IPS-15b (cell line): ENCODE measurements at regions not wholly inside any gene's neighbourhood (a gene's known extent, or its start where the extent isn't known, plus 50 kb on each side); places are given as distances from the start of the nearest gene placed in this dataset.

ENCODE experiments used
- H3K27me3 ChIP-seq: one replicate; pipeline ENCODE4 v1.6.1; 2013; ENCODE audit warnings: low read length; ENCODE audit not compliant: control insufficient read depth, insufficient read depth
- H3K36me3 ChIP-seq: one replicate; pipeline ENCODE4 v1.6.1; 2013; ENCODE audit warnings: low read length; ENCODE audit not compliant: control insufficient read depth, insufficient read depth
- H3K4me1 ChIP-seq: one replicate; pipeline ENCODE4 v1.6.1; 2013; ENCODE audit warnings: mild to moderate bottlenecking, low read length; ENCODE audit not compliant: control insufficient read depth, insufficient read depth
- H3K4me3 ChIP-seq: one replicate; pipeline ENCODE4 v1.5.1; 2013; ENCODE audit warnings: low read depth, low read length
- H3K9ac ChIP-seq: one replicate; pipeline ENCODE4 v1.6.1; 2013; ENCODE audit warnings: low read depth, mild to moderate bottlenecking, low read length
- H3K9me3 ChIP-seq: one replicate; pipeline ENCODE4 v1.6.1; 2013; ENCODE audit warnings: mild to moderate bottlenecking, low read length; ENCODE audit not compliant: control insufficient read depth, insufficient read depth

DNA sequence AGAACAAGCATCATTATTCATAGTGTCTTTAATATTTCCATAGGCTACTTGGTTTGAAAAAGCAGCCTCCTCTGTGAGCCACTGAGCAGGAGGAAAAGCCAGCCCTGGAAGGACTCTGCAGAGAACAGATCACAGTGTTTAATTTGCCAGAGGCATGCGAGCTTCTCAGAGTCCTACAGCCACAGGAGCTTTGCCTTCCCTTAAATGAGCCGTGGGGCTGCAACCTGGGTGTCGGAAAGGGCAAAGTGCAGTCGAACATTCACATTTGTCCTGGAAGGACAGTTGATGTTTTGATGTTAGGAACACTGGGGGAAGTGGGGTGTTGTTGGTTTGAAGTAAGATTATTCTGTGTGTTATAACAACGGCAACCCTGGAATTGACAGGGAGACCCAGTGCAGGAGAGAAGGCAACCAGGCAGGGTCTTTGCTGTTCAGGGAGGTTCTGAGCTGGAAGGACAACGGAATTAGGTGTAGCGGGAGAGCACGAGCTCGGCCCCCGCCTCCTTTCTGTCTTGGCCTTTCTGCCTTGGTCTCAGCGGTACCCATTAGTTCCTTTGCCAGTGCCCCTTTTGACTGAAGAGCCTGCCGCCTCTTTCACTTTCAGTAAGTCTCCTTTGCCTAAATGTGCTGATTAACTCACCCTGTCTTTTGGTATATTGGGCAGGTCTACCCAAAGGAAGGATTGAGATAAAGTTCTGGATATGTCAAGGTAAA, 192.3 kb upstream of the PITRM1 start:
- Histone ChIP-seq H3K27me3 (no peaks in the 10 kb centered on the region), H3K4me1 (no peaks in the 10 kb centered on the region), H3K4me3 (no peak overlapping the region), H3K9ac (no peak overlapping the region), H3K9me3 (peaks cover 10% of the 10 kb centered on the region), H3K36me3 (no peaks in the 10 kb centered on the region)

DNA sequence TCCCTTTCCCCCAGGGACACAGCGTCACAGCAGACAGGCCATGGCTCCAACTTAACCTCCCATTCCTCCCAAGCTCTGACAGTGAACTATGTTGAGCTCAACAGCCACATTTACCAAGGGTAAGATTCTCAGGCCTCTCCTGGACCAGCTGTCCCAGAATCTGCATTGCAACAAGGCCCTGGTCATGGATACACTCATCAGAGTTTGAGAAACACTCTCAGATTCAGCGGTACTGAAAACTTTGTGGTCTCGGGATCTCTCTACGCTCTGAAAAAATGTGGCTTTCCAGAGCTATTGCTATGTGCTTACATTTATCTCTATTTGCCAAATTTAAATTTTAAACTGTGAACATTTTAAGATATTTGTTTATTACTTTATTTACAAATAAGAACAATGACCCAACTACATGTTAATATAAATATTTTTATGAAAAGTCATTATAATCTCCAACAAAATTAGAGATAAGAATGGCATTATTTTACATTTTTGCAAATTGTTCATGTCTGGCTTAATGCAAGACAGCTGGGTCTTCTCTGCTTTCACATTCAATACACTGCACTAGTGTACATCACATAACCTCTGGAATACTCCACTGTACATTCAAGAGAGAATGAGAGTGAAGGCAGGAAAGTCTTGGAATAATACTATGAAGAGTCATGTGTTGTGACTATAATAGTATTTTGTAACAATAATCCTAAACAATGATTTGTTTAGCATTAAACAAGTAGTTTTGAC, 190.9 kb upstream of the PITRM1 start:
- no peaks in the 10 kb centered on the region for H3K36me3 ChIP-seq
- no peaks in the 10 kb centered on the region for H3K4me1 ChIP-seq
- no peaks in the 10 kb centered on the region for H3K27me3 ChIP-seq
- no peak overlapping the region for H3K4me3 ChIP-seq
- H3K9ac ChIP-seq, result no peak overlapping the region
- peaks cover 10% of the 10 kb centered on the region for H3K9me3 ChIP-seq

DNA sequence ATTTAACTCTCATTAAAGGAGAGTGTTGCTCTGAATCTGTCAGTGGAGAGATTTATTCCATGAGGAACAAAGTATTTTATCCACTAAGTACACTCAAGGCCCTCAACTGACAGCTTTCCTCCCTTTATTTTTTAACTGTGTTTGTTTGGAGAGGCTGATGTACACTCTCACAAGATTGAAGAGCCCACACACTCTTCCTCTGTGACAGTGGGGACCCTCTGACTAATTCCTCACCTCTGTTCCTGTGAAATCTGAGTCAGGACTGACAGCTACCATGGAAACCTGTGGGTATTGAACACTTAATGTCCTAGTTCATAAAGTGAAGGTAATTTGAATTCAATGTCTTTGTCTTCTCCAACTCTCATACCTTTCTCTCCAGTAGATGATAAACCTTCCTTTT, 189.8 kb upstream of the PITRM1 start:
- Histone ChIP-seq H3K9ac (no peak overlapping the region), H3K36me3 (no peaks in the 10 kb centered on the region), H3K27me3 (no peaks in the 10 kb centered on the region), H3K4me3 (no peak overlapping the region), H3K9me3 (peaks cover 10% of the 10 kb centered on the region), H3K4me1 (no peaks in the 10 kb centered on the region)

DNA sequence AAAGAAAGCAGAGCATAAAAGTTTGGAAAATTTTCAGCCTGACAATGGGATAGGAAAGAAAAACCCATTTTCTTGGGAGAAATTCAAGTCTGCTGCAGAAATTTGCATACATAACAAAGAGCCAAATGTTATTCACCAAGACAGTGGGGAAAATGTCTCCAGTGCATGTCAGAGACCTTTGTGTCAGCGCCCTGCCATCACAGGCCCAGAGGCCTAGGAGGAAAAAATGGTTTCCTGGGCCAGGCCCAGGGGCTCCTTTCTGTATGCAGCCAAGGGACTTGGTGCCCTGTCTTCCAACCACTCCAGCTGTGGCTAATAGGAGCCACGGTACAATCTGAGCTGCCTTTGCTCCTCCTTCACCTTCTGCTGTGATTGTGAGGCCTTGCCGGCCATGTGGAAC, 189.1 kb upstream of the PITRM1 start:
- Histone ChIP-seq H3K9ac (no peak overlapping the region), H3K4me1 (no peaks in the 10 kb centered on the region), H3K4me3 (no peak overlapping the region), H3K9me3 (peaks cover 10% of the 10 kb centered on the region), H3K36me3 (no peaks in the 10 kb centered on the region), H3K27me3 (no peaks in the 10 kb centered on the region)

DNA sequence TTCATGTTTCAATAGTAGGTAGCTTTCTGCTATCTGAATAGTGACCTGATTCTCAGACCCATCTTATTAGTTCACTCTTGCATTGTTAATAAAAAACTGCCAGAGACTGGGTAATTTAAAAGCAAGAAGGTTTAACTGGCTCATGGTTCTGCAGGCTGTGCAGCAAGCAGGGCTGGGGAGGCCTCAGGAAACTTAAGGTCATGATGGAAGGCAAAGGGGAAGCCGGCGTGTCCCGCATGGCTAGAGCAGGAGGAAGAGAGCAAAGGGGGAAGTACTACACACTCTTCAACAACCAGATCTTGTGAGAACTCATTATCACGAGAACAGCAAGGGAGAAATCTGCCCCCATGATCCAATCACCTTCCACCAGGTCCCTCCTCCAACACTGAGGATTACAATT, 185.2 kb upstream of the PITRM1 start:
- H3K27me3 ChIP-seq, result no peaks in the 10 kb centered on the region
- peaks cover 10% of the 10 kb centered on the region for H3K9me3 ChIP-seq
- H3K36me3 ChIP-seq, result no peaks in the 10 kb centered on the region
- H3K9ac ChIP-seq, result no peak overlapping the region
- H3K4me1 ChIP-seq, result no peaks in the 10 kb centered on the region
- H3K4me3 ChIP-seq, result no peak overlapping the region

DNA sequence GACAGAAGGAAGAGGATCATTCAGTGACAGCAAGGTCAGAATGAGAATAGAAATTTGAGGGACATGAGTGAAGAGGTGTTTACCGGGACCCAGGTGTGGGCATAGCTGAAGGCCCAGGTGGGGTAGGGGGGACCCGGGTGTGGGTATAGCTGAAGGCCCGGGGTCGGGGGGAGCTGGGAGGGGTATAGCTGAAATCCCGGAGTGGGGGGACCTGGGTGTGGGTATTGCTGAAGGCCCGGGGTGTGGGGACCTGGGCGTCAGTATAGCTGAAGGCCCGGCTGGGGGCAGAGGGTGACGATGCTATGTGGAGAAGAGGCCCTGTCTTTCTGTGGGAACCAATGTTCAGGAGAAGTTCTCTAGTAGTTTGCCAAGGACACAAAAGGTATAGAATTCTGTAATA, 183.0 kb upstream of the PITRM1 start:
- Histone ChIP-seq H3K4me1 (no peaks in the 10 kb centered on the region), H3K9ac (no peak overlapping the region)

DNA sequence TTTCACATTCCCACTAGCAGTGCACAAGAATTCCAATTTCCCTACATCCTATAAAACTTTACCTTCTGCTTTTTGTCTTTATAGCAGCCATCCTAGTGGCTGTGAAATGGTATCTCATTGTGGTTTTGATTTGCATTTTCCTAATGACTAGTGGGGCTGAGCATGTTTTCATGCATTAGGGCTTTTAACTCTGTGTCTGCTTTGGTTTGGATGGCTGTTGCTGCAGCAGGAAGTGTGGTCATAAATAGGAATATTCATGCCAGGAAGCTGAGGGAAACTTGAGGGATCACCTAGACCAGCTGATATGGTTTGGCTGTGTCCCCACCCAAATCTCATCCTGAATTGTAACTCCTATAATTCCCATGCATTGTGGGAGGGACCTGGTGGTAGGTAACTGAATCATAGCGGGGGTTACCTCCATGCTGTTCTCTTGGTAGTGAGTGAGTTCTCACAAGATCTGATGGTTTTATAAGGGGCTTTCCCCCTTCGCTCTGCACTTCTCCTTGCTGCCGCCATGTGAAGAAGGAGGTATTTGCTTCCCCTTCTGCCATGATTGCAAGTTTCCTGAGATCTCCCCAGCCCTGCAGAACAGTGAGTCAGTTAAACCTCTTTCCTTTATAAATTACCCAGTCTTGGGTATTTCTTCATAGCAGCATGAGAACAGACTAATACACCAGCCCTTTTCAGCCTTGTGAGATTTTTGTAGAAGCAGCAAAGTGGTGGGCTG, 181.8 kb upstream of the PITRM1 start:
- no peak overlapping the region for H3K9ac ChIP-seq
- H3K36me3 ChIP-seq, result no peaks in the 10 kb centered on the region

More for the DNA sequence above, 183.0 kb upstream of the PITRM1 start:
- Histone ChIP-seq H3K36me3 (no peaks in the 10 kb centered on the region), H3K9me3 (no peaks in the 10 kb centered on the region), H3K27me3 (no peaks in the 10 kb centered on the region), H3K4me3 (no peak overlapping the region)

DNA sequence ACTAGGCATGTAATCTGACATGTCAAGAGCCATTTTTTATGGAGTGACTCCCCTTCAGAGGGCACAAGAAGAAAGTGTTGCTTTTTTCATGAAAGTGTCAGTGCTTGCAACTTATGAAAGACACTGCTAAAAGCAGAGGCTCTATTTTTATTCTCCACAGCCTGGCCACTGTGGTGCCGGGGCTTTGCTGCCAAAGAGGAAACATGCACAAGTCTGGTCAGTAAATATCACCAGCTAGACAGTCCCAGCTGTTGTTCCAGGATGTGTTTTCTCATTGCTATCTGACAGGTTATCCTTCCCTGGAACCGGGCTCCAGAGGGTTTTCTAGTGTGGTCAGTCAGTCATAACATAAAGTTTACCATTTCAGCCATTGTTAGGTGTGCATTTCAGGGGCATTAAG, 180.7 kb upstream of the PITRM1 start:
- H3K27me3 ChIP-seq, result no peaks in the 10 kb centered on the region
- H3K4me1 ChIP-seq, result no peaks in the 10 kb centered on the region

More for the DNA sequence above, 181.8 kb upstream of the PITRM1 start:
- H3K27me3 ChIP-seq, result no peaks in the 10 kb centered on the region
- no peaks in the 10 kb centered on the region for H3K4me1 ChIP-seq
- H3K4me3 ChIP-seq, result no peak overlapping the region
- H3K9me3 ChIP-seq, result no peaks in the 10 kb centered on the region

DNA sequence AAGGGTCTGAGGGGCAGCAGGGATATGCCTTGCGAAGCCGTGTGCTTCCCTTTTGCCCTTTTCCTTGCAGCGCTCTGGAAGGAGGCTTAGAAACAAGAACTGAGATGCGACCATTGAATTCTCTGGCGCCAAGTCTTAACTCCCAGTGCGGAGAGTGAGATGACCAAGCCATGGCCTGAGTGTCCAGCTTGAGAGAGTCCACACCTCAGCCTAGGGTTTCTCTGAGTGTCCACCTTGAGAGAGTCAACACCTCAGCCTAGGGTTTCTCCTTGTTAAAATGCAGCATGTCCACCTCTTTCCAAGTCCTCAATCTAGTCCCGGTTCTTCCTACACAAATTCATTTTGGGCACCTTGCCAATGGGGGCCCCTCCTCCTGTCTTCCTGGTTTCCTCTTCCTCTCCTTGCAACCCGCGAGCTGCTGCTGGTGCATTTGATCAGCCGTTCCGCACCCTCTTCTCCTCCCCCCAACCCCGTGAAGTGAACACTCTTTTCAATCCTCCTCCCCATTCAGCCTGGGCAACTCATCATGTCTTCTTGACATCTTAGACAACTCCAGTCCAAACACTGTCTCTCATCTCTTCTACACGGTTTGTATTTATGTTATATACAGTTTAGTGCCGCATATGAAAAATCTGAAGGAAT, 178.2 kb upstream of the PITRM1 start:
- H3K36me3 ChIP-seq, result no peaks in the 10 kb centered on the region
- H3K4me3 ChIP-seq, result no peak overlapping the region
- no peaks in the 10 kb centered on the region for H3K9me3 ChIP-seq
- H3K27me3 ChIP-seq, result no peaks in the 10 kb centered on the region
- no peak overlapping the region for H3K9ac ChIP-seq
- no peaks in the 10 kb centered on the region for H3K4me1 ChIP-seq

More for the DNA sequence above, 180.7 kb upstream of the PITRM1 start:
- no peaks in the 10 kb centered on the region for H3K9me3 ChIP-seq
- no peak overlapping the region for H3K9ac ChIP-seq
- no peaks in the 10 kb centered on the region for H3K36me3 ChIP-seq
- H3K4me3 ChIP-seq, result no peak overlapping the region

DNA sequence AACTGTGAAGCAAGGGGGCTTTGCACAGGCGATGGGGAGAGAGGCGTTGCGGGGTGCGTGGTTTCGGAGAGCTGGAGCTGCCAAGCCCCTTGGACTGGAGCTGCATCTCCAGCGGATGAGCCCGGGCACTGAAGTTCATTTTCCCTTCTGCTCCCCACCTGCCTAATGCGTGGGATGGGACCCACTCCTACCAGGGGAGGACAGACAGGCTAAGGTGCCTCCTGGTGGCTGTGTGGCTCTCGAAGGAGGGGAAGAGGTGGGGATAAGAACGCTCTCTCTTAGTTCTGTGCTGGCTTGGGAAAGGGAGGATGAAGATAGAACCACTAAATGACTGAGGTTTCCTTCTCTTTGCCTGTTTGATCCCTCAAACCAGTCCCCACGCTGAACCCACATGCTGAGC, 177.6 kb upstream of the PITRM1 start:
- Histone ChIP-seq H3K36me3 (no peaks in the 10 kb centered on the region), H3K9me3 (no peaks in the 10 kb centered on the region), H3K4me3 (no peak overlapping the region), H3K4me1 (no peaks in the 10 kb centered on the region), H3K27me3 (no peaks in the 10 kb centered on the region), H3K9ac (no peak overlapping the region)

DNA sequence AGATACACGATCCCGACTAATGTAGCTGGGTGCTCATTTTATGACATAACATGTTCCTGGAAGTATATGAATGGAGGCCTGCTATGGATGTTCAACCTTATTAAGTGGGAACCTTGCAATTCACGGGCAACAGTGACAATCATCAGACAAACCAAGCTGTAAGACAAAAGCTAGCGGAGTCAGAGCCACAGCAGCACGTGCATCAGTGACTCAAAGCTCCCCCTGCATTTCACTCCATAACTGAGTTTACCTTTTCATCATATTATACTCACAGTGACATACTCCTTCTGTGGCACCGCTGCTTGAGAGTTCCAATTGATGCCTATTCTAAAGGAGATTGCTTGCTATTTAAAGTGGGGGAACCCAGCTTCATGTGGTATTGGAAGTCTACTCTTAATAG, 176.0 kb upstream of the PITRM1 start:
- no peaks in the 10 kb centered on the region for H3K9me3 ChIP-seq
- H3K9ac ChIP-seq, result no peak overlapping the region
- H3K4me1 ChIP-seq, result no peaks in the 10 kb centered on the region
- H3K27me3 ChIP-seq, result no peaks in the 10 kb centered on the region
- no peak overlapping the region for H3K4me3 ChIP-seq
- H3K36me3 ChIP-seq, result no peaks in the 10 kb centered on the region
